Stimulated activated naive CD8-positive, alpha-beta T cell treated with anti-CD3 and anti-CD28 coated beads, Interleukin-15, Interleukin-2, amounts not matched to agents 100 ng/mL and 50 ng/mL, for 24 hours (primary cell): ENCODE measurements at regions not wholly inside any gene's neighbourhood (a gene's known extent, or its start where the extent isn't known, plus 50 kb on each side); places are given as distances from the start of the nearest gene placed in this dataset.

Experiments
- H3K27ac Mint-ChIP-seq: one replicate; pipeline ENCODE4 v1.8.0; 2021; ENCODE audit warnings: mild to moderate bottlenecking, mixed read lengths
- H3K27me3 Mint-ChIP-seq: one replicate; pipeline ENCODE4 v1.8.0; 2021; ENCODE audit warnings: mixed read lengths
- H3K36me3 Mint-ChIP-seq: one replicate; pipeline ENCODE4 v1.8.0; 2021; ENCODE audit warnings: low read depth, mixed read lengths
- H3K4me1 Mint-ChIP-seq: one replicate; pipeline ENCODE4 v1.8.0; 2021; ENCODE audit warnings: low read depth, mixed read lengths
- H3K4me3 Mint-ChIP-seq: one replicate; pipeline ENCODE4 v1.8.0; 2021; ENCODE audit warnings: mild to moderate bottlenecking, mixed read lengths
- H3K9me3 Mint-ChIP-seq: one replicate; pipeline ENCODE4 v1.8.0; 2021; ENCODE audit warnings: mixed read lengths

DNA sequence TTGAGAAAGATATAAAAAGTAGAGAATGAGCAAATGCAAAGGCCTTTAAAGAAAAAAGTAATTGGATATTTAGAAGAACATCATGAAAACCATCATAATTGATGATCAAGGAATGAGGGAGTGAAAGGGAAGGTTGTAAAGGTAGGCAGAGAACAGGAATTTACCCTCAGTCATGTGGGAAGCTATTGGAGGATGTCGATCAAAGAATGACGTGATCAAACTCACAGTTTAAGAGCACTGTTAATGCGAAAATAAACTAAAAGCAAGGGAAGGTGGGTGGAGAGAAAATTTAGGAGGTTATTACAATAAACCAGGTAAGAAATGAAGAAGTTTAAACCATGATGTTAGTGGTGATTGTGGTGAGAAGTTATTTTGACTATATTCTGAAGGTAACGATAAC is 982.6 kb upstream of the EYS start:
- H3K27ac Mint-ChIP-seq: no peak overlapping the region
- H3K36me3 Mint-ChIP-seq: no peaks in the 10 kb centered on the region
- H3K27me3 Mint-ChIP-seq: no peaks in the 10 kb centered on the region
- H3K9me3 Mint-ChIP-seq: peaks cover 6% of the 10 kb centered on the region
- no peak overlapping the region for H3K4me3 Mint-ChIP-seq
- no peaks in the 10 kb centered on the region for H3K4me1 Mint-ChIP-seq

GRCh38 chr6:66687611-66688140 is 980.6 kb upstream of the EYS start:
- Mint-ChIP-seq H3K27ac (no peak overlapping the region), H3K4me1 (no peaks in the 10 kb centered on the region), H3K9me3 (peaks cover 6% of the 10 kb centered on the region), H3K36me3 (no peaks in the 10 kb centered on the region), H3K4me3 (no peak overlapping the region), H3K27me3 (no peaks in the 10 kb centered on the region)

DNA sequence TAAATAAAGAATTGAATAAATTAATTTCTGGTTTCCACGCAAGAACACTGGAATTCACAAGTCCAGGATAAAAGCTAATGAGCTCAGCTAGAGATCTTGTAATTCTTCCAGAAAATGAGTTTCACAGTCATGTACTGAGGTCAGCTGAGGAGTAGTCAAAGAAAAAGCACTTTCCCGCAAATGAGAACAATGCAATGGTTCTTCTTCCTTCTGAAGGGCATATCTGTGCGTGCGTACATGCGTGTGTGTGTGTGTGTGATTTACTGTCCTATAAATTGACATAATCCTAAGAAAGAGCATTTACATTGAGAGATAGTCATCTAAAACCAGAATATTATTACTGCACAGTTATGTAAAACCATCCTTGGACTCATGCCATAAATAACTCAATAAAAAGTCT is 968.9 kb upstream of the EYS start:
- H3K9me3 Mint-ChIP-seq: peaks cover 8% of the 10 kb centered on the region

DNA sequence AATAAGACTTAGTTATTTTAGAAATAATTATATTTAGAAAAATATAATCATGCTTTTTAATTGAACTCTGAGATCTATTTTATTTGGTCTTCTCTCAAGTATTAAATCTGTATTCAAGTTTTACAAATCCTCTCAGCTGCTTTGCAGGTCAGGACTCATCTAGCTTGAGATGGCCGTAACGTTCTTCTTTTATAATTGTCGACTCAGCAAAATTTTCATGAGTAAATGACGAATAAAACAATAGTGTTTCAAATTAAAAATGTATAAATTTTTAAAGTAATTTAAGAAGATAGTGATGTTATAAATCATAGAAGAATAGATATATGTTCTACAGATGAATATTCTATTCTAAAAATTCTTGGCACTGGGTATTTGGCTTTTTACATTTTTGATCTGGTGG is 957.1 kb upstream of the EYS start:
- Mint-ChIP-seq H3K4me3 (no peak overlapping the region), H3K27ac (no peak overlapping the region), H3K36me3 (no peaks in the 10 kb centered on the region), H3K9me3 (no peaks in the 10 kb centered on the region), H3K27me3 (no peaks in the 10 kb centered on the region), H3K4me1 (no peaks in the 10 kb centered on the region)

More for the DNA sequence above, 968.9 kb upstream of the EYS start:
- Mint-ChIP-seq H3K4me3 (no peak overlapping the region), H3K36me3 (no peaks in the 10 kb centered on the region), H3K27ac (no peak overlapping the region), H3K4me1 (no peaks in the 10 kb centered on the region), H3K27me3 (no peaks in the 10 kb centered on the region)

GRCh38 chr6:66662721-66663507 is 955.9 kb upstream of the EYS start:
- H3K27me3 Mint-ChIP-seq: no peaks in the 10 kb centered on the region
- H3K9me3 Mint-ChIP-seq: no peaks in the 10 kb centered on the region
- H3K27ac Mint-ChIP-seq: no peak overlapping the region
- no peaks in the 10 kb centered on the region for H3K36me3 Mint-ChIP-seq
- H3K4me3 Mint-ChIP-seq: no peak overlapping the region
- H3K4me1 Mint-ChIP-seq: no peaks in the 10 kb centered on the region

- Mint-ChIP-seq H3K27ac (no peak overlapping the region), H3K4me3 (no peak overlapping the region), H3K4me1 (no peaks in the 10 kb centered on the region), H3K9me3 (peaks cover under 1% of the 10 kb centered on the region), H3K27me3 (no peaks in the 10 kb centered on the region), H3K36me3 (no peaks in the 10 kb centered on the region)
Observed at GRCh38 chr6:66662196-66662595, 955.2 kb upstream of the EYS start.

- no peak overlapping the region for H3K27ac Mint-ChIP-seq
- no peak overlapping the region for H3K4me3 Mint-ChIP-seq
- H3K4me1 Mint-ChIP-seq: no peaks in the 10 kb centered on the region
- no peaks in the 10 kb centered on the region for H3K36me3 Mint-ChIP-seq
- no peaks in the 10 kb centered on the region for H3K27me3 Mint-ChIP-seq
- H3K9me3 Mint-ChIP-seq: peaks cover 3% of the 10 kb centered on the region
Observed at GRCh38 chr6:66655420-66655819, 948.4 kb upstream of the EYS start.

- no peaks in the 10 kb centered on the region for H3K4me1 Mint-ChIP-seq
- H3K27me3 Mint-ChIP-seq: no peaks in the 10 kb centered on the region
- no peak overlapping the region for H3K27ac Mint-ChIP-seq
- no peak overlapping the region for H3K4me3 Mint-ChIP-seq
- H3K36me3 Mint-ChIP-seq: no peaks in the 10 kb centered on the region
- H3K9me3 Mint-ChIP-seq: peaks cover 14% of the 10 kb centered on the region
Observed at GRCh38 chr6:66638518-66638917, 931.5 kb upstream of the EYS start.

DNA sequence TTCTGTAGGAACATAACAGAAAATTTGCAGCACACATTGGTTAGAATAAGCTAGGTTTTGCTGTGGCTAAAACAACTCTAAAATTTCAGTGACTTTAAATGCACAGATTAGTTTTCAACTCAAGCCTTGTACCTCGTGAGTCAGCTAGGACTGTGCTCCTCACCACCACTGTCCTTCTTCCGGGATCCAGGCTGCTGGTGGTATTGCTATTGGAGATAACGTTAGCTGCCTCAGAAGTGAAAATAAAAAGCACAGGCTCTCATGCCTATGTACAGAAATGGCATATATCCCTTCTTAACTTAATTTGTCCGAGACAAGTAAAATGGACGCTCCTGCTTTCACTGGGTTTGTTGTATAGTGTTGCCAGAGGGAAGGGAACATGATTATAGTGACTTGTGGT is 931.1 kb upstream of the EYS start:
- no peak overlapping the region for H3K4me3 Mint-ChIP-seq
- no peaks in the 10 kb centered on the region for H3K27me3 Mint-ChIP-seq
- peaks cover 12% of the 10 kb centered on the region for H3K9me3 Mint-ChIP-seq
- no peaks in the 10 kb centered on the region for H3K36me3 Mint-ChIP-seq
- no peak overlapping the region for H3K27ac Mint-ChIP-seq
- H3K4me1 Mint-ChIP-seq: no peaks in the 10 kb centered on the region

DNA sequence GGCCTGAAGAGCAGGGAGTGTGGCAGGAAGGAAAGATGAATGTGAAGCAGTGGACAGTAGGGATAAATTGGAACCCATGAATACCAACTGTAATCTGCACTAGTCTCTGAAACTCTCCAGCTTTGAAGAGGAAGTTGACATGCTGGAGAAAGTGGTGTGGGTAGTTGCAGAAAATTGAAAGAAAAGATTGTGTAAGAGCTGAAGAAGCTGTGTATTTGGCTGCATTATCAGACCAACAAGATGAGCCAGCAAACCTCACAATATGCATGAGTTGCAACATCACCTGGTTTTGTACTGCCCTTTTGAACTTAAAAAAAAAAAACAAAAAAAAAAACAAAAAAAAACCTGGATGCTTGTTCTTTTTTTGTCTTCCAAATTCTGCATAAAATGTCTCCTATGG is 921.9 kb upstream of the EYS start:
- H3K4me1 Mint-ChIP-seq: no peaks in the 10 kb centered on the region
- H3K9me3 Mint-ChIP-seq: peaks cover 7% of the 10 kb centered on the region
- no peaks in the 10 kb centered on the region for H3K36me3 Mint-ChIP-seq
- H3K4me3 Mint-ChIP-seq: no peak overlapping the region
- no peaks in the 10 kb centered on the region for H3K27me3 Mint-ChIP-seq
- no peak overlapping the region for H3K27ac Mint-ChIP-seq

GRCh38 chr6:66623050-66623449 is 916.0 kb upstream of the EYS start:
- no peaks in the 10 kb centered on the region for H3K36me3 Mint-ChIP-seq
- H3K4me3 Mint-ChIP-seq: no peak overlapping the region
- H3K27ac Mint-ChIP-seq: no peak overlapping the region
- H3K4me1 Mint-ChIP-seq: no peaks in the 10 kb centered on the region
- peaks cover 8% of the 10 kb centered on the region for H3K9me3 Mint-ChIP-seq
- no peaks in the 10 kb centered on the region for H3K27me3 Mint-ChIP-seq

GRCh38 chr6:66605971-66606370 is 898.9 kb upstream of the EYS start:
- Mint-ChIP-seq H3K36me3 (no peaks in the 10 kb centered on the region), H3K9me3 (peaks cover 13% of the 10 kb centered on the region), H3K27ac (no peak overlapping the region), H3K4me3 (no peak overlapping the region), H3K4me1 (no peaks in the 10 kb centered on the region), H3K27me3 (no peaks in the 10 kb centered on the region)

- Mint-ChIP-seq H3K36me3 (no peaks in the 10 kb centered on the region), H3K4me1 (no peaks in the 10 kb centered on the region), H3K27ac (no peak overlapping the region), H3K9me3 (peaks cover 16% of the 10 kb centered on the region), H3K27me3 (no peaks in the 10 kb centered on the region), H3K4me3 (no peak overlapping the region)
Observed at GRCh38 chr6:66605011-66605410, 898.0 kb upstream of the EYS start.

GRCh38 chr6:66599541-66599940 is 892.5 kb upstream of the EYS start:
- H3K4me3 Mint-ChIP-seq: no peak overlapping the region
- peaks cover 13% of the 10 kb centered on the region for H3K9me3 Mint-ChIP-seq
- H3K36me3 Mint-ChIP-seq: no peaks in the 10 kb centered on the region
- H3K27ac Mint-ChIP-seq: no peak overlapping the region
- H3K4me1 Mint-ChIP-seq: no peaks in the 10 kb centered on the region
- H3K27me3 Mint-ChIP-seq: no peaks in the 10 kb centered on the region

DNA sequence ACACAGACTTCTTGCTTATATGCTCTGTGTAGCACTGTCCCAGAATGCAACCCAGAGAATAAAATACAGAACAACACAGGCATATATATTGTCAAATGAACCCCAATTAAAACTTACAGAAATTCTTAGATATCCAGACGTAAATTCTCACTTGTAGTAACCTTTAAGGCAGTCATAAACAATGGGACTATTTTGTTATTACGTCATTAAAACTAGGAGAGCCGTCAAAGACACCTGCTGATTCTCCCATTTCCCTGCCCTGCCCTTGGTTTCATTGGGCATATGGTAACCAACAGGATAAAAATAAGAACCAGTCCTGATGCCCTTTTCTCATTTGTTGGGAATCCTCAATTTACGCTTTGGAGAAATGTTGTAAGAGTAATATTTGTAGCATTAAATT is 871.3 kb upstream of the EYS start:
- no peaks in the 10 kb centered on the region for H3K36me3 Mint-ChIP-seq
- H3K27ac Mint-ChIP-seq: no peak overlapping the region
- no peak overlapping the region for H3K4me3 Mint-ChIP-seq
- H3K4me1 Mint-ChIP-seq: no peaks in the 10 kb centered on the region
- H3K27me3 Mint-ChIP-seq: no peaks in the 10 kb centered on the region
- peaks cover 3% of the 10 kb centered on the region for H3K9me3 Mint-ChIP-seq

- no peak overlapping the region for H3K4me3 Mint-ChIP-seq
- peaks cover 5% of the 10 kb centered on the region for H3K9me3 Mint-ChIP-seq
- no peaks in the 10 kb centered on the region for H3K27me3 Mint-ChIP-seq
- H3K27ac Mint-ChIP-seq: no peak overlapping the region
- H3K4me1 Mint-ChIP-seq: no peaks in the 10 kb centered on the region
- H3K36me3 Mint-ChIP-seq: no peaks in the 10 kb centered on the region
Observed at GRCh38 chr6:66568271-66568670, 861.2 kb upstream of the EYS start.
